Keratinocyte (primary cell): ENCODE measurements at regions not wholly inside any gene's neighbourhood (a gene's known extent, or its start where the extent isn't known, plus 50 kb on each side); places are given as distances from the start of the nearest gene placed in this dataset.

Experiments
- DNase-seq: peaks from one replicate; pipeline ENCODE4 v3.0.0-alpha.2; 2011; ENCODE audit warnings: low read depth, missing footprints, low spot score
- FAIRE-seq: peaks from 2 replicates; lab custom pipeline; 2011; peaks lifted over from hg19 to GRCh38; lab: Jason Lieb, UNC
- H2AFZ ChIP-seq: 2 replicates; pipeline ENCODE4 v1.6.0; 2012; ENCODE audit warnings: low read length, control low read depth, inconsistent platforms; ENCODE audit not compliant: control insufficient read depth
- H3K27ac ChIP-seq: 2 replicates; pipeline ENCODE4 v1.5.1; 2011; ENCODE audit warnings: low read length; ENCODE audit not compliant: control insufficient read depth, insufficient read depth
- H3K27me3 ChIP-seq: 3 replicates; pipeline ENCODE4 v1.6.0; 2011; ENCODE audit warnings: low read length; ENCODE audit not compliant: control insufficient read depth, insufficient read depth; ENCODE audit errors: extremely low read depth
- H3K36me3 ChIP-seq, 2 experiments: 2 replicates in 1 of 2; 3 replicates in 1 of 2; pipeline ENCODE4 v1.5.1; 2011; ENCODE audit warnings: low read length in 2 of 2, mild to moderate bottlenecking in 1 of 2; ENCODE audit not compliant: control insufficient read depth in 2 of 2, insufficient read depth in 2 of 2; ENCODE audit errors: extremely low read depth in 1 of 2
- H3K4me1 ChIP-seq: 3 replicates; pipeline ENCODE4 v1.5.1; 2011; ENCODE audit warnings: low read length; ENCODE audit not compliant: control insufficient read depth, insufficient read depth; ENCODE audit errors: extremely low read depth
- H3K4me2 ChIP-seq: 3 replicates; pipeline ENCODE4 v1.6.0; 2011; ENCODE audit warnings: low read depth, low read length; ENCODE audit not compliant: control insufficient read depth, insufficient read depth; ENCODE audit errors: extremely low read depth
- H3K4me3 ChIP-seq, 3 experiments: fragments of 200-600 bp in 1 of 3; sonication (generic) in 1 of 3; 2 replicates in 2 of 3; 3 replicates in 1 of 3; pipeline ENCODE4 v1.5.1; 2011 to 2016; ENCODE audit warnings: low read length in 3 of 3, mild to moderate bottlenecking in 3 of 3, control low read depth in 2 of 3, inconsistent platforms in 1 of 3, low read depth in 1 of 3, mixed read lengths in 1 of 3, mixed run types in 1 of 3, moderate library complexity in 1 of 3; ENCODE audit not compliant: control insufficient read depth in 2 of 3, insufficient read depth in 2 of 3; ENCODE audit errors: extremely low read depth in 1 of 3
- H3K79me2 ChIP-seq: 2 replicates; pipeline ENCODE4 v1.6.0; 2012; ENCODE audit warnings: low read length; ENCODE audit not compliant: control insufficient read depth, insufficient read depth
- H3K9ac ChIP-seq: 3 replicates; pipeline ENCODE4 v1.6.0; 2011; ENCODE audit warnings: low read length; ENCODE audit not compliant: control insufficient read depth, insufficient read depth; ENCODE audit errors: extremely low read depth
- H3K9me1 ChIP-seq: 3 replicates; pipeline ENCODE4 v1.6.0; 2011; ENCODE audit warnings: low read length; ENCODE audit not compliant: control insufficient read depth, insufficient read depth; ENCODE audit errors: extremely low read depth
- H3K9me3 ChIP-seq: 2 replicates; pipeline ENCODE4 v1.5.1; 2012; ENCODE audit warnings: low read depth, low read length; ENCODE audit not compliant: control insufficient read depth
- H4K20me1 ChIP-seq: 3 replicates; pipeline ENCODE4 v1.6.0; 2011; ENCODE audit warnings: low read length; ENCODE audit not compliant: control insufficient read depth, insufficient read depth; ENCODE audit errors: extremely low read depth
- EZH2 ChIP-seq: IDR thresholded peaks from one replicate; pipeline ENCODE4 v1.6.1; 2012; ENCODE audit warnings: inconsistent platforms, mild to moderate bottlenecking, low read length, moderate library complexity
- dilution Hi-C: fragments of 300-500 bp; cut with MboI; formaldehyde crosslinking; loops from one replicate; pipeline ENCODE4 v1.7.0; 2020; ENCODE audit warnings: low sequenced_read_pairs; ENCODE audit not compliant: extremely low pct_ligation_motif_present
- TF ChIP-seq, protein P1 (sequence below), 3 experiments: IDR thresholded peaks in 1 of 3; conservative IDR thresholded peaks in 1 of 3; optimal IDR thresholded peaks in 1 of 3; 2 replicates in 2 of 3; 3 replicates in 1 of 3; pipeline versions ENCODE3 to v1.5.1; 2011; ENCODE audit warnings: low read length in 3 of 3, mild to moderate bottlenecking in 3 of 3, moderate library complexity in 2 of 3, control low read depth in 1 of 3, inconsistent platforms in 1 of 3; ENCODE audit not compliant: insufficient read depth in 2 of 3; ENCODE audit errors: extremely low read depth in 1 of 3

DNA sequence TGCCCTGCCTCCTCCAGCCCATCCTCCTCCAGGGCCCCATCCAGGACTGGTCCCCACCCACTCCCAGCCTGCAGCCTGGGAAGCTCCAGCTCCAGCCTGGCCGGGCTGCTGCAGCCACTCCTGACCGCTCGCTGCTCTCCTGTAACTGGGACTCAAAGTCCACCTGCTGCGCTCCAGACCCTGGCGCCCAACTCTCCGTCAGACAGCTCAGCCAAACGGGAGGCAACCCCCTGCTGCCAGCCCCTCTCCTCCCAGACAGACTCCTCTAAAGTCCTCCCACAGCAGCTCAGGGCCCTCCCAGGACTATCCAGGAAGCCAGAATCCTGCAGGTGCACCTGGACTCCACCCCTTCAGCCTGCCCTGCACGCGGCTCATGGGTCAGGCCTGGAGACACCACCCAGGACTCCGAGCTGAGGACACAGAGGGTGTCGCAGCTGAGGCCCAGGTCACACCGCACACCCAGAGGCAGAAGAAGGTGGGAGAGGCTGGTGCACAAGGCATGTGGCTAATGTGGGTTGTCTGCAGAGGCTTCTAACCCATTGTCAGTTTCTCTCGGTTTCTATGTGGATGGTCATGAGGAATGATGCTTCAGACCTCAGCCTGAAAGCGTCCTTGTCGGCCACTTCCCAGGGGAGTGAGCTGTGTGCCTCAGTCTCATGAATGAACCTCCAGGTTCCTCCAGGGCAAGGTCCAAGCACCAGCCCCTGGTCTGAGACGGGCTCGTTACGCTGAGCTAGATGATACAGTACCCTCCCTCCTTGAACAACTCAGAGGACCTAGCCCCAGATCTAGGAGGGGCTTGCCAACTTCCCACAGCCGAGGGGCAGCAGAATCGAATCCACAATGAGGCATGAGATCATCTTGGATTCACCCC, 1514.8 kb downstream of the TBC1D22A start:
- dilution Hi-C loops = no loop called here
- H3K36me3 ChIP-seq = no peaks in the 10 kb centered on the region
- H3K79me2 ChIP-seq = no peaks in the 10 kb centered on the region
- H3K4me3 ChIP-seq = no peak overlapping the region
- H3K4me2 ChIP-seq = no peak overlapping the region
- H3K4me1 ChIP-seq = no peaks in the 10 kb centered on the region
- FAIRE-seq (no peak), DNase-seq (no peak)
- TF ChIP-seq EZH2 = no peak
- TF ChIP-seq, protein P1, sequence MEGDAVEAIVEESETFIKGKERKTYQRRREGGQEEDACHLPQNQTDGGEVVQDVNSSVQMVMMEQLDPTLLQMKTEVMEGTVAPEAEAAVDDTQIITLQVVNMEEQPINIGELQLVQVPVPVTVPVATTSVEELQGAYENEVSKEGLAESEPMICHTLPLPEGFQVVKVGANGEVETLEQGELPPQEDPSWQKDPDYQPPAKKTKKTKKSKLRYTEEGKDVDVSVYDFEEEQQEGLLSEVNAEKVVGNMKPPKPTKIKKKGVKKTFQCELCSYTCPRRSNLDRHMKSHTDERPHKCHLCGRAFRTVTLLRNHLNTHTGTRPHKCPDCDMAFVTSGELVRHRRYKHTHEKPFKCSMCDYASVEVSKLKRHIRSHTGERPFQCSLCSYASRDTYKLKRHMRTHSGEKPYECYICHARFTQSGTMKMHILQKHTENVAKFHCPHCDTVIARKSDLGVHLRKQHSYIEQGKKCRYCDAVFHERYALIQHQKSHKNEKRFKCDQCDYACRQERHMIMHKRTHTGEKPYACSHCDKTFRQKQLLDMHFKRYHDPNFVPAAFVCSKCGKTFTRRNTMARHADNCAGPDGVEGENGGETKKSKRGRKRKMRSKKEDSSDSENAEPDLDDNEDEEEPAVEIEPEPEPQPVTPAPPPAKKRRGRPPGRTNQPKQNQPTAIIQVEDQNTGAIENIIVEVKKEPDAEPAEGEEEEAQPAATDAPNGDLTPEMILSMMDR (optimal IDR thresholded peaks at IDR 0.05 in 1 of 3, IDR thresholded peaks at IDR 0.05 in 1 of 3, conservative IDR thresholded peaks at IDR 0.05 in 1 of 3; ENCODE audit: extremely low read depth in 1 of 3, insufficient read depth in 2 of 3, low read length in 3 of 3) = no peak
- H3K9me1 ChIP-seq = no peaks in the 10 kb centered on the region
- H3K9me3 ChIP-seq = peaks cover 11% of the 10 kb centered on the region
- no peaks in the 10 kb centered on the region for H4K20me1 ChIP-seq
- H3K27me3 ChIP-seq = no peaks in the 10 kb centered on the region
- H2AFZ ChIP-seq = no peak overlapping the region
- H3K27ac ChIP-seq = no peak overlapping the region
- no peak overlapping the region for H3K9ac ChIP-seq

DNA sequence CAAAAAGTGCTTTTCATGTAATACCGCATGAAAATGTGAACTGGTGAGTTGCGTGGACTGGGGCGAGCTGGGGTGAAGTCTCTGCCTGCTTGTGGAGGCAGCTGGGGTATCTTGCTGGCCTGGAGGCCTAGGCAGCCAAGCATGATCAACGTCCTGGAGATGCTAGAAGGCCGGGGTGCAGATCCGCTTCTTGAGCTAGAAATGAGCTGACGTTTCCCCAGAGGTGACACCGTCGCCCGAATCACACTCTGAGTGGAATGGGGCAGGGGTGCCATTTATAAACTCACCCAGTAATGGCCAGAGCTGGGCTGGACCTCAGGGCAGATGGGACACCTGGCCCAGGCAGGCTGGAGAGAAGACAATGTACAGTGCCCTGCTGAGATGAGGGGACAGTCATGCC, 1513.0 kb downstream of the TBC1D22A start:
- Histone ChIP-seq H3K27ac (no peak overlapping the region), H3K9me3 (peaks cover 11% of the 10 kb centered on the region), H3K4me2 (no peak overlapping the region), H4K20me1 (no peaks in the 10 kb centered on the region), H3K4me3 (no peak overlapping the region), H3K36me3 (no peaks in the 10 kb centered on the region), H3K79me2 (no peaks in the 10 kb centered on the region), H3K9ac (no peak overlapping the region), H2AFZ (no peak overlapping the region), H3K27me3 (no peaks in the 10 kb centered on the region), H3K4me1 (no peaks in the 10 kb centered on the region), H3K9me1 (no peaks in the 10 kb centered on the region)
- FAIRE-seq (no peak), DNase-seq (no peak)
- dilution Hi-C loops = no loop called here
- TF ChIP-seq EZH2 = no peak
- TF ChIP-seq, protein P1 (optimal IDR thresholded peaks at IDR 0.05 in 1 of 3, IDR thresholded peaks at IDR 0.05 in 1 of 3, conservative IDR thresholded peaks at IDR 0.05 in 1 of 3; ENCODE audit: extremely low read depth in 1 of 3, insufficient read depth in 2 of 3, low read length in 3 of 3) = no peak
